H9 (cell line): ENCODE measurements at regions not wholly inside any gene's neighbourhood (a gene's known extent, or its start where the extent isn't known, plus 50 kb on each side); places are given as distances from the start of the nearest gene placed in this dataset.

Experiments used
- DNase-seq: peaks from one replicate; pipeline ENCODE4 v3.0.0-alpha.2; 2017
- H2AFZ ChIP-seq: one replicate; pipeline ENCODE4 v1.6.1; 2013; ENCODE audit warnings: mild to moderate bottlenecking, low read length, control low read depth, moderate library complexity
- H2AK5ac ChIP-seq: 2 replicates; pipeline ENCODE4 v1.6.1; 2013; ENCODE audit warnings: low read length, control low read depth, mixed read lengths; ENCODE audit not compliant: insufficient read length
- H2BK120ac ChIP-seq: one replicate; pipeline ENCODE4 v1.6.1; 2013; ENCODE audit warnings: low read depth, mild to moderate bottlenecking, low read length, control low read depth, inconsistent platforms; ENCODE audit not compliant: poor library complexity, severe bottlenecking
- H2BK12ac ChIP-seq: 2 replicates; pipeline ENCODE4 v1.6.1; 2013; ENCODE audit warnings: low read length, control low read depth, mixed read lengths, low read depth; ENCODE audit not compliant: insufficient read length
- H2BK15ac ChIP-seq: 2 replicates; pipeline ENCODE4 v1.6.1; 2013; ENCODE audit warnings: low read depth, low read length, control low read depth
- H2BK20ac ChIP-seq: one replicate; pipeline ENCODE4 v1.6.1; 2013; ENCODE audit warnings: low read depth, mild to moderate bottlenecking, low read length, control low read depth, inconsistent platforms; ENCODE audit not compliant: poor library complexity, severe bottlenecking
- H2BK5ac ChIP-seq: 2 replicates; pipeline ENCODE4 v1.6.1; 2013; ENCODE audit warnings: low read length, control low read depth, mixed read lengths; ENCODE audit not compliant: insufficient read length
- H3K14ac ChIP-seq: 2 replicates; pipeline ENCODE4 v1.6.1; 2013; ENCODE audit warnings: low read length, control low read depth; ENCODE audit not compliant: insufficient read depth
- H3K18ac ChIP-seq: 2 replicates; pipeline ENCODE4 v1.6.1; 2013; ENCODE audit warnings: low read depth, mild to moderate bottlenecking, mixed read lengths, low read length, control low read depth; ENCODE audit not compliant: insufficient read length
- H3K23ac ChIP-seq: 2 replicates; pipeline ENCODE4 v1.6.1; 2013; ENCODE audit warnings: low read length, control low read depth, mixed read lengths, low read depth; ENCODE audit not compliant: insufficient read length
- H3K23me2 ChIP-seq: 2 replicates; pipeline ENCODE4 v1.6.1; 2013; ENCODE audit warnings: low read depth, mild to moderate bottlenecking, mixed read lengths, low read length, control low read depth; ENCODE audit not compliant: insufficient read length, poor library complexity, severe bottlenecking
- H3K27ac ChIP-seq: 2 replicates; pipeline ENCODE4 v1.5.1; 2013; ENCODE audit warnings: low read length, control low read depth, mixed read lengths, low read depth; ENCODE audit not compliant: insufficient read length
- H3K27me3 ChIP-seq: 2 replicates; pipeline ENCODE4 v1.6.1; 2013; ENCODE audit warnings: low read length, control low read depth, inconsistent platforms; ENCODE audit not compliant: insufficient read depth
- H3K4ac ChIP-seq: 2 replicates; pipeline ENCODE4 v1.6.1; 2013; ENCODE audit warnings: low read depth, mild to moderate bottlenecking, control low read depth, inconsistent platforms, low read length, moderate library complexity
- H3K4me1 ChIP-seq: 2 replicates; pipeline ENCODE4 v1.6.1; 2013; ENCODE audit warnings: low read length, control low read depth, inconsistent platforms; ENCODE audit not compliant: insufficient read depth
- H3K4me2 ChIP-seq: 2 replicates; pipeline ENCODE4 v1.6.1; 2013; ENCODE audit warnings: low read length, control low read depth, mixed read lengths; ENCODE audit not compliant: insufficient read length, insufficient read depth
- H3K56ac ChIP-seq: 2 replicates; pipeline ENCODE4 v1.6.1; 2013; ENCODE audit warnings: low read depth, mild to moderate bottlenecking, mixed read lengths, low read length, control low read depth; ENCODE audit not compliant: insufficient read length
- H3K79me1 ChIP-seq: 2 replicates; pipeline ENCODE4 v1.6.1; 2013; ENCODE audit warnings: low read depth, mild to moderate bottlenecking, moderate library complexity, low read length, control low read depth, inconsistent platforms; ENCODE audit not compliant: insufficient read depth, poor library complexity, severe bottlenecking
- H3K79me2 ChIP-seq: 2 replicates; pipeline ENCODE4 v1.6.1; 2013; ENCODE audit warnings: low read length, control low read depth, inconsistent platforms; ENCODE audit not compliant: insufficient read depth
- H3K9ac ChIP-seq: 2 replicates; pipeline ENCODE4 v1.6.1; 2013; ENCODE audit warnings: low read length, control low read depth, mixed read lengths; ENCODE audit not compliant: insufficient read length; ENCODE audit errors: extremely low read depth
- H3K9me3 ChIP-seq: one replicate; pipeline ENCODE4 v1.6.1; 2013; ENCODE audit warnings: low read depth, low read length, inconsistent platforms; ENCODE audit not compliant: control insufficient read depth
- H3T11ph ChIP-seq: one replicate; pipeline ENCODE4 v1.6.1; 2013; ENCODE audit warnings: mild to moderate bottlenecking, low read length, control low read depth, inconsistent platforms
- H4K20me1 ChIP-seq: one replicate; pipeline ENCODE4 v1.6.1; 2013; ENCODE audit not compliant: control insufficient read depth, insufficient read length, insufficient read depth
- H4K5ac ChIP-seq: 2 replicates; pipeline ENCODE4 v1.6.1; 2013; ENCODE audit warnings: low read depth, mild to moderate bottlenecking, mixed read lengths, low read length, control low read depth; ENCODE audit not compliant: insufficient read length
- H4K8ac ChIP-seq: replicated peaks from 2 replicates; pipeline ENCODE4 v1.6.1; 2013; ENCODE audit warnings: low read length, control low read depth, mixed read lengths, low read depth; ENCODE audit not compliant: insufficient read length
- H4K91ac ChIP-seq: 2 replicates; pipeline ENCODE4 v1.6.1; 2013; ENCODE audit warnings: low read depth, mild to moderate bottlenecking, moderate library complexity, mixed read lengths, low read length, control low read depth; ENCODE audit not compliant: insufficient read length
- H3K27ac Mint-ChIP-seq, 3 experiments: 2 replicates in 2 of 3; 3 replicates in 1 of 3; pipeline ENCODE4 v1.8.0; 2020 to 2021; ENCODE audit warnings: mixed read lengths in 3 of 3, mild to moderate bottlenecking in 1 of 3, moderate library complexity in 1 of 3
- H3K27me3 Mint-ChIP-seq: 2 replicates; pipeline ENCODE4 v1.8.0; 2021; ENCODE audit warnings: low read depth, mild to moderate bottlenecking, moderate library complexity, mixed read lengths
- H3K36me3 Mint-ChIP-seq, 3 experiments: 2 replicates in 2 of 3; 3 replicates in 1 of 3; pipeline ENCODE4 v1.8.0; 2020 to 2021; ENCODE audit warnings: low read depth in 3 of 3, mixed read lengths in 3 of 3; ENCODE audit not compliant: insufficient read depth in 1 of 3
- H3K4me1 Mint-ChIP-seq, 2 experiments: 2 replicates each; pipeline ENCODE4 v1.8.0; 2020; ENCODE audit warnings: mixed read lengths in 2 of 2
- H3K4me3 Mint-ChIP-seq, 2 experiments: 2 replicates in 1 of 2; 3 replicates in 1 of 2; pipeline ENCODE4 v1.8.0; 2020 to 2021; ENCODE audit warnings: mild to moderate bottlenecking in 2 of 2, mixed read lengths in 2 of 2, moderate library complexity in 1 of 2
- H3K9me3 Mint-ChIP-seq, 2 experiments: 2 replicates in 1 of 2; 3 replicates in 1 of 2; pipeline ENCODE4 v1.8.0; 2020; ENCODE audit warnings: mild to moderate bottlenecking in 2 of 2, mixed read lengths in 2 of 2, moderate library complexity in 1 of 2
- WGBS: extraction: QIAGEN DNeasy Blood & Tissue Kit; methylation state at CpG from one replicate; pipeline ENCODE4 v1.1.7; 2013; ENCODE audit warnings: missing lambda C conversion rate, low lambda C conversion rate, mixed read lengths; ENCODE audit not compliant: insufficient read length; ENCODE audit errors: extremely low coverage; 5-methylcytosine and 5-hydroxymethylcytosine counted together
- TF ChIP-seq, protein P1 (sequence below): fragments of 200-600 bp; sonication (generic); conservative IDR thresholded peaks from 3 replicates; pipeline ENCODE4 v1.8.0; 2021; ENCODE audit warnings: antibody characterized with exemption, mild to moderate bottlenecking

DNA sequence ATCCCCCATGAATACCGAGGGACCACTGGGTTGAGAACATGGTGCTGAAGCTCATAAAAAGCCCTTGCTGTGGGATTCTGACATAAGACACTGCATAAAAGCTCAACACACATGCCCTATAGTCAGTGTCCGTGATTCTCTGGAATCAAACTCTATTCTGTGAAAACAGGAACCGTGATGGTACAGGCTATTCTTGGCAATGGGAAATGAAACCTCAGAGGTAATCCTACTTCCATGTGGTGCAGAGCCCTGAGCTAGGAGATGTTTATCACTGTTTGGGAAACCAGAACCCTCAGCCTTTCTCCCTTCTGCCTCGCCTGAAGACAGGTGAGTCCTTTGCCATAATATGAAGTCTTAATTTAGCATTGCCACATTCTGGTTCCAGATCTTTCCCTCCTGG, 80.8 kb upstream of the PRSS1 start:
- Histone ChIP-seq H4K20me1 (no peaks in the 10 kb centered on the region), H3K4me2 (no peak overlapping the region), H2BK15ac (no peak overlapping the region), H2AK5ac (no peak overlapping the region), H2BK5ac (no peak overlapping the region), H4K91ac (no peak overlapping the region), H4K8ac (no peak overlapping the region), H3K4me1 (no peaks in the 10 kb centered on the region), H3K14ac (no peak overlapping the region), H3K27me3 (no peaks in the 10 kb centered on the region), H3K23me2 (no peaks in the 10 kb centered on the region), H4K5ac (no peak overlapping the region), H2AFZ (no peak overlapping the region), H3K56ac (no peak overlapping the region), H2BK120ac (no peak overlapping the region), H3K79me2 (no peaks in the 10 kb centered on the region), H3K9me3 (no peaks in the 10 kb centered on the region), H3T11ph (no peak overlapping the region), H3K18ac (no peak overlapping the region), H3K9ac (no peak overlapping the region), H3K27ac (no peak overlapping the region), H3K79me1 (no peaks in the 10 kb centered on the region), H2BK12ac (no peak overlapping the region), H2BK20ac (no peak overlapping the region), H3K4ac (no peak overlapping the region), H3K23ac (no peak overlapping the region)
- H3K36me3 Mint-ChIP-seq = no peaks in the 10 kb centered on the region
- H3K27ac Mint-ChIP-seq = no peak overlapping the region
- H3K4me1 Mint-ChIP-seq = no peaks in the 10 kb centered on the region
- no CpG with 5 or more reads among the region's 4 CpGs for WGBS
- no peak for DNase-seq
- no peak overlapping the region for H3K4me3 Mint-ChIP-seq
- TF ChIP-seq, protein P1, sequence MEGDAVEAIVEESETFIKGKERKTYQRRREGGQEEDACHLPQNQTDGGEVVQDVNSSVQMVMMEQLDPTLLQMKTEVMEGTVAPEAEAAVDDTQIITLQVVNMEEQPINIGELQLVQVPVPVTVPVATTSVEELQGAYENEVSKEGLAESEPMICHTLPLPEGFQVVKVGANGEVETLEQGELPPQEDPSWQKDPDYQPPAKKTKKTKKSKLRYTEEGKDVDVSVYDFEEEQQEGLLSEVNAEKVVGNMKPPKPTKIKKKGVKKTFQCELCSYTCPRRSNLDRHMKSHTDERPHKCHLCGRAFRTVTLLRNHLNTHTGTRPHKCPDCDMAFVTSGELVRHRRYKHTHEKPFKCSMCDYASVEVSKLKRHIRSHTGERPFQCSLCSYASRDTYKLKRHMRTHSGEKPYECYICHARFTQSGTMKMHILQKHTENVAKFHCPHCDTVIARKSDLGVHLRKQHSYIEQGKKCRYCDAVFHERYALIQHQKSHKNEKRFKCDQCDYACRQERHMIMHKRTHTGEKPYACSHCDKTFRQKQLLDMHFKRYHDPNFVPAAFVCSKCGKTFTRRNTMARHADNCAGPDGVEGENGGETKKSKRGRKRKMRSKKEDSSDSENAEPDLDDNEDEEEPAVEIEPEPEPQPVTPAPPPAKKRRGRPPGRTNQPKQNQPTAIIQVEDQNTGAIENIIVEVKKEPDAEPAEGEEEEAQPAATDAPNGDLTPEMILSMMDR = no peak
- H3K27me3 Mint-ChIP-seq = no peaks in the 10 kb centered on the region
- no peaks in the 10 kb centered on the region; a peak in 1 of 5 replicates for H3K9me3 Mint-ChIP-seq
